Neural cell (in vitro differentiated cells): ENCODE measurements at regions not wholly inside any gene's neighbourhood (a gene's known extent, or its start where the extent isn't known, plus 50 kb on each side); places are given as distances from the start of the nearest gene placed in this dataset.

Source experiments
- CTCF ChIP-seq: fragments of 450-650 bp; IDR thresholded peaks from 2 replicates; pipeline ENCODE4 v1.5.1; 2014; ENCODE audit warnings: antibody characterized with exemption, mild to moderate bottlenecking, moderate library complexity; ENCODE audit not compliant: poor library complexity, severe bottlenecking
- EP300 ChIP-seq: fragments of 450-650 bp; conservative IDR thresholded peaks from 2 replicates; pipeline ENCODE4 v1.6.1; 2014; ENCODE audit warnings: antibody characterized with exemption, mild to moderate bottlenecking, moderate library complexity; ENCODE audit not compliant: poor library complexity, severe bottlenecking
- EZH2 ChIP-seq: fragments of 200-600, 300-800 bp; shearing (Covaris generic), sonication (generic); IDR thresholded peaks from 2 replicates; pipeline ENCODE4 v1.6.1; 2014; ENCODE audit warnings: antibody characterized with exemption, low read length, borderline replicate concordance, mild to moderate bottlenecking; ENCODE audit not compliant: insufficient read depth, poor library complexity, severe bottlenecking
- MXI1 ChIP-seq: fragments of 450-650 bp; conservative IDR thresholded peaks from 2 replicates; pipeline ENCODE4 v1.6.1; 2014; ENCODE audit warnings: antibody characterized with exemption, mild to moderate bottlenecking; ENCODE audit not compliant: poor library complexity, severe bottlenecking
- POLR2AphosphoS5 ChIP-seq: IDR thresholded peaks from 2 replicates; pipeline ENCODE4 v1.6.1; 2012
- RAD21 ChIP-seq: fragments of 450-650 bp; conservative IDR thresholded peaks from 2 replicates; pipeline ENCODE4 v1.6.1; 2014; ENCODE audit warnings: antibody characterized with exemption, mild to moderate bottlenecking, moderate library complexity
- SMC3 ChIP-seq: fragments of 450-650 bp; conservative IDR thresholded peaks from 2 replicates; pipeline ENCODE4 v1.6.1; 2014; ENCODE audit warnings: antibody characterized with exemption, mild to moderate bottlenecking, moderate library complexity; ENCODE audit not compliant: poor library complexity
- TAF1 ChIP-seq: IDR thresholded peaks from 2 replicates; pipeline ENCODE4 v1.6.1; 2012; ENCODE audit warnings: low read depth
- TF ChIP-seq, protein P1 (sequence below): IDR thresholded peaks from 2 replicates; pipeline ENCODE4 v1.6.1; 2012; ENCODE audit warnings: borderline replicate concordance

GRCh38 chr9:109953813-109954497 is 174.0 kb downstream of the PALM2AKAP2 start:
- TF ChIP-seq CTCF (no peak), EZH2 (no peak), MXI1 (no peak), EP300 (no peak), TAF1 (no peak), POLR2AphosphoS5 (no peak), SMC3 (no peak), RAD21 (no peak)
- TF ChIP-seq, protein P1, sequence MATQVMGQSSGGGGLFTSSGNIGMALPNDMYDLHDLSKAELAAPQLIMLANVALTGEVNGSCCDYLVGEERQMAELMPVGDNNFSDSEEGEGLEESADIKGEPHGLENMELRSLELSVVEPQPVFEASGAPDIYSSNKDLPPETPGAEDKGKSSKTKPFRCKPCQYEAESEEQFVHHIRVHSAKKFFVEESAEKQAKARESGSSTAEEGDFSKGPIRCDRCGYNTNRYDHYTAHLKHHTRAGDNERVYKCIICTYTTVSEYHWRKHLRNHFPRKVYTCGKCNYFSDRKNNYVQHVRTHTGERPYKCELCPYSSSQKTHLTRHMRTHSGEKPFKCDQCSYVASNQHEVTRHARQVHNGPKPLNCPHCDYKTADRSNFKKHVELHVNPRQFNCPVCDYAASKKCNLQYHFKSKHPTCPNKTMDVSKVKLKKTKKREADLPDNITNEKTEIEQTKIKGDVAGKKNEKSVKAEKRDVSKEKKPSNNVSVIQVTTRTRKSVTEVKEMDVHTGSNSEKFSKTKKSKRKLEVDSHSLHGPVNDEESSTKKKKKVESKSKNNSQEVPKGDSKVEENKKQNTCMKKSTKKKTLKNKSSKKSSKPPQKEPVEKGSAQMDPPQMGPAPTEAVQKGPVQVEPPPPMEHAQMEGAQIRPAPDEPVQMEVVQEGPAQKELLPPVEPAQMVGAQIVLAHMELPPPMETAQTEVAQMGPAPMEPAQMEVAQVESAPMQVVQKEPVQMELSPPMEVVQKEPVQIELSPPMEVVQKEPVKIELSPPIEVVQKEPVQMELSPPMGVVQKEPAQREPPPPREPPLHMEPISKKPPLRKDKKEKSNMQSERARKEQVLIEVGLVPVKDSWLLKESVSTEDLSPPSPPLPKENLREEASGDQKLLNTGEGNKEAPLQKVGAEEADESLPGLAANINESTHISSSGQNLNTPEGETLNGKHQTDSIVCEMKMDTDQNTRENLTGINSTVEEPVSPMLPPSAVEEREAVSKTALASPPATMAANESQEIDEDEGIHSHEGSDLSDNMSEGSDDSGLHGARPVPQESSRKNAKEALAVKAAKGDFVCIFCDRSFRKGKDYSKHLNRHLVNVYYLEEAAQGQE = no peak
